WTC11 (cell line): ENCODE measurements at regions not wholly inside any gene's neighbourhood (a gene's known extent, or its start where the extent isn't known, plus 50 kb on each side); places are given as distances from the start of the nearest gene placed in this dataset.

ENCODE experiments used
- CBFB ChIP-seq: sonication (generic); formaldehyde crosslinking; IDR thresholded peaks from 2 replicates; pipeline ENCODE4 v1.8.1; 2022; ENCODE audit warnings: mild to moderate bottlenecking, low read depth, missing genetic modification reagents
- NFYB ChIP-seq: sonication (generic); formaldehyde crosslinking; conservative IDR thresholded peaks from 2 replicates; pipeline ENCODE4 v1.8.0; 2022; ENCODE audit warnings: low read depth, missing genetic modification reagents
- SP1 ChIP-seq: sonication (generic); formaldehyde crosslinking; conservative IDR thresholded peaks from 2 replicates; pipeline ENCODE4 v1.8.1; 2022; ENCODE audit warnings: missing genetic modification reagents
- TP53 ChIP-seq: sonication (generic); formaldehyde crosslinking; IDR thresholded peaks from 2 replicates; pipeline ENCODE4 v1.8.1; 2023; ENCODE audit warnings: mild to moderate bottlenecking, missing genetic modification reagents
- TF ChIP-seq, protein P1 (sequence below): fragments of 200-600 bp; IDR thresholded peaks from 2 replicates; pipeline ENCODE4 v1.8.0; 2022; ENCODE audit warnings: antibody characterized with exemption

DNA sequence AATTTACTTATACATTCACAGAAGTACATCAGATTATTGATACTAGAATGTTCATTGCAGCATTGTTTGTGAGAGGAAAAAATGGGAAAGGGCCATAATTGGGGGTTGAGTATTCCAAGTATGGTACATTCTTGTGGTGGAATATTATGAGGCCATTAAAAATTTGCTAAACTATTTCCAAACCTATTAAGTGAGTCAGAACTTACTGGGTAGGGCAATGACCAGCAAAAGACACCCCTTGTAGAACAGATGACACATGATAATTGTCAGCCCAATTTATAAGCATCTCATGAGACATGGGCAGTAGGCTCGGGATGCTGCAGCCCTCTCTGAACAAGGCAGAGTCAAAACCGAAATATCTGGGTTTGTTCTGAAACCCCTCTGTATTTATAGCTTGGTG lies 192.6 kb upstream of the IL12B start:
- TF ChIP-seq CBFB (CRISPR knock-in tag) (no peak), SP1 (no peak), NFYB (CRISPR knock-in tag) (no peak), TP53 (CRISPR knock-in tag) (no peak)
- TF ChIP-seq, protein P1, sequence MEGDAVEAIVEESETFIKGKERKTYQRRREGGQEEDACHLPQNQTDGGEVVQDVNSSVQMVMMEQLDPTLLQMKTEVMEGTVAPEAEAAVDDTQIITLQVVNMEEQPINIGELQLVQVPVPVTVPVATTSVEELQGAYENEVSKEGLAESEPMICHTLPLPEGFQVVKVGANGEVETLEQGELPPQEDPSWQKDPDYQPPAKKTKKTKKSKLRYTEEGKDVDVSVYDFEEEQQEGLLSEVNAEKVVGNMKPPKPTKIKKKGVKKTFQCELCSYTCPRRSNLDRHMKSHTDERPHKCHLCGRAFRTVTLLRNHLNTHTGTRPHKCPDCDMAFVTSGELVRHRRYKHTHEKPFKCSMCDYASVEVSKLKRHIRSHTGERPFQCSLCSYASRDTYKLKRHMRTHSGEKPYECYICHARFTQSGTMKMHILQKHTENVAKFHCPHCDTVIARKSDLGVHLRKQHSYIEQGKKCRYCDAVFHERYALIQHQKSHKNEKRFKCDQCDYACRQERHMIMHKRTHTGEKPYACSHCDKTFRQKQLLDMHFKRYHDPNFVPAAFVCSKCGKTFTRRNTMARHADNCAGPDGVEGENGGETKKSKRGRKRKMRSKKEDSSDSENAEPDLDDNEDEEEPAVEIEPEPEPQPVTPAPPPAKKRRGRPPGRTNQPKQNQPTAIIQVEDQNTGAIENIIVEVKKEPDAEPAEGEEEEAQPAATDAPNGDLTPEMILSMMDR = no peak
